ENCODE measurements at regions not wholly inside any gene's neighbourhood (a gene's known extent, or its start where the extent isn't known, plus 50 kb on each side); places are given as distances from the start of the nearest gene placed in this dataset.

GRCh38 chr5:164392531-164392930 lies 887.1 kb downstream of the MAT2B start:
- Histone ChIP-seq H3K36me3 (no peaks in the 10 kb centered on the region), H3K27me3 (no peaks in the 10 kb centered on the region), H3K27ac (no peak overlapping the region), H3K9me3 (no peaks in the 10 kb centered on the region), H3K4me1 (no peaks in the 10 kb centered on the region), H3K4me3 (replicated peaks in 1 of 3) (no peak overlapping the region)
- TF ChIP-seq POLR2A (IDR thresholded peaks at IDR 0.05): no peak
- TF ChIP-seq, protein P1, sequence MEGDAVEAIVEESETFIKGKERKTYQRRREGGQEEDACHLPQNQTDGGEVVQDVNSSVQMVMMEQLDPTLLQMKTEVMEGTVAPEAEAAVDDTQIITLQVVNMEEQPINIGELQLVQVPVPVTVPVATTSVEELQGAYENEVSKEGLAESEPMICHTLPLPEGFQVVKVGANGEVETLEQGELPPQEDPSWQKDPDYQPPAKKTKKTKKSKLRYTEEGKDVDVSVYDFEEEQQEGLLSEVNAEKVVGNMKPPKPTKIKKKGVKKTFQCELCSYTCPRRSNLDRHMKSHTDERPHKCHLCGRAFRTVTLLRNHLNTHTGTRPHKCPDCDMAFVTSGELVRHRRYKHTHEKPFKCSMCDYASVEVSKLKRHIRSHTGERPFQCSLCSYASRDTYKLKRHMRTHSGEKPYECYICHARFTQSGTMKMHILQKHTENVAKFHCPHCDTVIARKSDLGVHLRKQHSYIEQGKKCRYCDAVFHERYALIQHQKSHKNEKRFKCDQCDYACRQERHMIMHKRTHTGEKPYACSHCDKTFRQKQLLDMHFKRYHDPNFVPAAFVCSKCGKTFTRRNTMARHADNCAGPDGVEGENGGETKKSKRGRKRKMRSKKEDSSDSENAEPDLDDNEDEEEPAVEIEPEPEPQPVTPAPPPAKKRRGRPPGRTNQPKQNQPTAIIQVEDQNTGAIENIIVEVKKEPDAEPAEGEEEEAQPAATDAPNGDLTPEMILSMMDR (IDR thresholded peaks at IDR 0.05): no peak
- intact Hi-C loops (cut with DNase I): no loop called here
- no peak for DNase-seq

DNA sequence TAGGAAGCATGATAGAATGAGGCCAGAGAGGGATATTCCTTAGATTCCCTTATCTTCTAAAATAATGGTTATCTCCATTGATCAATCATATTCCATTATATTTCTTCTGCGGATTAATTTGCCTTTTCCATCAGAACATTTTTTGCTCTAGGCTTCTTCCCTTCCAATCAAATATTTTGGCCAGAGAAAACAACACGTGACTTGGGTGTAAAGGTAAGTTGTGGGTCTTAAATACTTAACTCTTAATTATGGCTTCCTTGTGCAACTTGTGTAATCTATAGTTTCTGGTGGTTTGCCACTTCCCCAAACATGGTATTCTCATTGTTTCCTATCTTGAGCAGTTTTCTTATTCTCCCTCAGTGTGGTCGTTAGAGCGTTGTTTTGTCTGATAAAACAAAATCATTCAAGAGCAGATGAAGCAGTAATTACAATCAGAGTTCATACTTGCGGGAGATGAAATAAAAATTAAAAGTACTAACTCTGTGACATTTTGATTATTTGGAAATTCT lies 889.3 kb downstream of the MAT2B start:
- WGBS, 2 donors: 79 to 81% methylated on average over 5 of the region's 5 CpGs
- no peaks in the 10 kb centered on the region for H3K4me1 ChIP-seq
- intact Hi-C loops (cut with DNase I): no loop called here

DNA sequence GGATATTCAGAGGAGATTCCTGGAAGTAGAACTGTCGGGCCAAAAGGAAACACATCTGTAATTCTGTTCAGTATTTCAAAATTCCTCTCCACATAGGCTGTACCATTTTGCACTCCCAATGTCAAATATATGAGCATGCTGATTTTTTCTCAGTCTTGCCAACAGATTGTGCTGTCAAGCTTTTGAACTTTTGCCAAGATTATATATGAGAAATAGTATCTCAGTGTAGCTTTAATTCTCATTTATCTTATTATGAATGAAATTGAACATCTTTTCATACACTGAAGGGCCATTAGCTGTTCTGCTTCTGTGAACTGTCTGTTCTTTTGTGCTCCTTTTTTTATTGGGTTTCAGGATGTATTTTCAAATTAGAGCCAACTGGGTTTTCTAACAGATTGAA lies 907.1 kb downstream of the MAT2B start:
- no peak for DNase-seq
- Histone ChIP-seq H3K27me3 (no peaks in the 10 kb centered on the region), H3K27ac (no peak overlapping the region), H3K4me1 (no peaks in the 10 kb centered on the region), H3K36me3 (no peaks in the 10 kb centered on the region), H3K9me3 (no peaks in the 10 kb centered on the region), H3K4me3 (replicated peaks in 1 of 3) (no peak overlapping the region)
- WGBS, 2 donors: 84 to 87% methylated on average over 1 of the region's 1 CpG
- intact Hi-C loops (cut with DNase I): no loop called here
- no peak for TF ChIP-seq POLR2A (IDR thresholded peaks at IDR 0.05)
- TF ChIP-seq, protein P1 (IDR thresholded peaks at IDR 0.05): no peak

More for the DNA sequence above, 889.3 kb downstream of the MAT2B start:
- Histone ChIP-seq H3K9me3 (no peaks in the 10 kb centered on the region), H3K27me3 (no peaks in the 10 kb centered on the region), H3K27ac (no peak overlapping the region), H3K36me3 (no peaks in the 10 kb centered on the region), H3K4me3 (replicated peaks in 1 of 3) (no peak overlapping the region)
- no peak for DNase-seq
- no peak for TF ChIP-seq POLR2A (IDR thresholded peaks at IDR 0.05)
- TF ChIP-seq, protein P1 (IDR thresholded peaks at IDR 0.05): no peak

DNA sequence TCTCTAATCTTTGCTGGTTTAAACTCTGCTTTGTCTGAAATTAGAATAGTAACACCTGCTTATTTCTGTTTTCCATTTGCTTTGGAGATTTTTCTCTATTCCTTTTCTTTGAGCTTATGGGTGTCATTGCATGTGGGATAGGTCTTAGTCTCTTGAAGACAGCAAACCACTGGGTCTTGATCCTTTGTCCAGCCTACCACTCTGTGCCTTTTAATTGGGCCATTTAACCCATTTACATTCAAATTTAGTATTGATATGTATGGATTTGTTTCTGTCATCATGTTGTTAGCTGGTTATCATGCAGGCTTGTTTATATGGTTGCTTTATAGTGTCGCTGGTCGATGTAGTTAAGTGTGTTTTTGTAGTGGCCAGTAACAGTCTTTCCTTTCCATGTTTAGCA lies 914.7 kb downstream of the MAT2B start:
- no peaks in the 10 kb centered on the region for H3K36me3 ChIP-seq
- WGBS, 2 donors: 95 to 99% methylated on average over 2 of the region's 2 CpGs
- no peak overlapping the region for H3K4me3 ChIP-seq (replicated peaks in 1 of 3)
- H3K27ac ChIP-seq: no peak overlapping the region
- no peak for DNase-seq
- TF ChIP-seq POLR2A (IDR thresholded peaks at IDR 0.05): no peak
- TF ChIP-seq, protein P1 (IDR thresholded peaks at IDR 0.05): no peak
- H3K4me1 ChIP-seq: no peaks in the 10 kb centered on the region
- intact Hi-C loops (cut with DNase I): no loop called here
- H3K27me3 ChIP-seq: no peaks in the 10 kb centered on the region
- H3K9me3 ChIP-seq: no peaks in the 10 kb centered on the region

DNA sequence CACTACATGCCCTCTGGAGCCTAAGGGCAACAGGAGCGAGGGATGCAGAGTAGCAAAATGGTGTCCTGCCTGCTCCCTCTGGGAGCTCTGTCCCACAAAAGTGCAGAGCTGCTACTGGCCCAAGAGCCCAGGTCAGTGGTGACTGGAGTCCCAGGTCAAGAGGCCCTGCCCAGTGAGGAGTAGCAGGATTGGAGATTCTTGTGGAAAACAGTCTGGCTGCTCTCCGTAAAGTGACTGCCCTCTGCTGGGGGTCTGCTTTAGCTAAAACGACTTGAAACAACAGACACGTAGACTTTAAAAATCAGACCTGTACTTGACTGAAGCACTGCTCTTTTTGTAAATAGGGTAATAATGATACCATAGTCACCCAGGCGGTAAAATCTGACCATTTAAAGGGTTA lies 917.0 kb downstream of the MAT2B start:
- no peaks in the 10 kb centered on the region for H3K36me3 ChIP-seq
- WGBS, 2 donors: 38 to 50% methylated on average over 4 to 5 of the region's 5 CpGs

More for the DNA sequence above, 917.0 kb downstream of the MAT2B start:
- Histone ChIP-seq H3K27ac (no peak overlapping the region), H3K9me3 (no peaks in the 10 kb centered on the region), H3K27me3 (no peaks in the 10 kb centered on the region), H3K4me1 (no peaks in the 10 kb centered on the region), H3K4me3 (replicated peaks in 1 of 3) (no peak overlapping the region)
- intact Hi-C loops (cut with DNase I): no loop called here
- no peak for TF ChIP-seq POLR2A (IDR thresholded peaks at IDR 0.05)
- TF ChIP-seq, protein P1 (IDR thresholded peaks at IDR 0.05): no peak
- peak in 1 of 2 donors; percentile 42 for DNase-seq

Data from thyroid gland (tissue), 4 donors.